WERI-Rb-1 (cell line): ENCODE measurements at regions not wholly inside any gene's neighbourhood (a gene's known extent, or its start where the extent isn't known, plus 50 kb on each side); places are given as distances from the start of the nearest gene placed in this dataset.

Experiments used
- DNase-seq: peaks from one replicate; pipeline ENCODE4 v3.0.0-alpha.2; 2020
- H3K27ac ChIP-seq: fragments of 250-450 bp; sonication (Bioruptor Pico); 2 replicates; pipeline ENCODE4 v1.5.1; 2020; ENCODE audit warnings: mild to moderate bottlenecking, moderate library complexity
- H3K27me3 ChIP-seq: fragments of 250-450 bp; sonication (Bioruptor Pico); 2 replicates; pipeline ENCODE4 v1.5.1; 2021; ENCODE audit warnings: mild to moderate bottlenecking, low read depth, moderate library complexity; ENCODE audit not compliant: insufficient read depth, severe bottlenecking
- H3K36me3 ChIP-seq: fragments of 250-450 bp; sonication (Bioruptor Pico); 2 replicates; pipeline ENCODE4 v1.5.1; 2020; ENCODE audit warnings: mild to moderate bottlenecking, moderate library complexity
- H3K4me3 ChIP-seq: 2 replicates; pipeline ENCODE4 v1.5.1; 2011; ENCODE audit warnings: low read depth, mild to moderate bottlenecking, control low read depth, low read length
- H3K9me3 ChIP-seq: fragments of 250-450 bp; sonication (Bioruptor Pico); 2 replicates; pipeline ENCODE4 v1.5.1; 2021; ENCODE audit warnings: mild to moderate bottlenecking, moderate library complexity; ENCODE audit not compliant: severe bottlenecking
- TF ChIP-seq, protein P1 (sequence below): IDR thresholded peaks from 2 replicates; pipeline ENCODE4 v1.5.1; 2011; ENCODE audit warnings: low read depth, mild to moderate bottlenecking, control low read depth, inconsistent platforms, low read length

DNA sequence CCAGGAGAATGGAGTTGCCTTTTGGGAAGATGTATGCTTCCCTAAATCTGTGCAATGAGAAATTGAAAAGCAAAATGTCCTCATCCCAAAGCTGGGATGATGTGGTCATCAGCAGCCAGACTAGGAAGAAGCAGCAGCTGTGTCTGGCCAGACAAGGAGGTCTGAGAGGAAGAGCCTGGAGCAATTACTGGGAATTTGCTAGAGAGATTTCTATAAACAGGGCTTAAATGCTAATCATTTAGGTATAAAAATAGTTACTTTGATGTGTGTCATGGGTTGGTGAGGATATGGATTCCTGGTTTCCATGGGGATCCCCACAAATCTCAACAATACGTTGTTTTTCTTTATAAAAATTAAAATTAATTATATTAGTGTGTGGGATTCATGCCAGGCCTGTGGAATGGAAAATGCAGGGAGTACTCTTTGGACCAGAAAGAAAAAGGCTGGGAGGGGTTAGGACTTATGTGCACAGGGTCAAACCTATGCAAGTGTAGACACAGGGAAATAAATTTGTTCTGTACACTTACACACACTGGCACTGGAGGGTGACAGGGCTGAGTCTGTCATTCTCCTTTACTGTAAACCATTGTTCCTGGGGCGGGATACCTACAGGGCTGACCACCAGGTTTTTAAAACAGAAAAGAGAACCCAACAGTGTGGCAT is 58.7 kb upstream of the TRPC7 start:
- Histone ChIP-seq H3K36me3 (no peaks in the 10 kb centered on the region), H3K9me3 (no peaks in the 10 kb centered on the region), H3K4me3 (no peak overlapping the region), H3K27me3 (no peaks in the 10 kb centered on the region), H3K27ac (no peak overlapping the region)
- TF ChIP-seq, protein P1, sequence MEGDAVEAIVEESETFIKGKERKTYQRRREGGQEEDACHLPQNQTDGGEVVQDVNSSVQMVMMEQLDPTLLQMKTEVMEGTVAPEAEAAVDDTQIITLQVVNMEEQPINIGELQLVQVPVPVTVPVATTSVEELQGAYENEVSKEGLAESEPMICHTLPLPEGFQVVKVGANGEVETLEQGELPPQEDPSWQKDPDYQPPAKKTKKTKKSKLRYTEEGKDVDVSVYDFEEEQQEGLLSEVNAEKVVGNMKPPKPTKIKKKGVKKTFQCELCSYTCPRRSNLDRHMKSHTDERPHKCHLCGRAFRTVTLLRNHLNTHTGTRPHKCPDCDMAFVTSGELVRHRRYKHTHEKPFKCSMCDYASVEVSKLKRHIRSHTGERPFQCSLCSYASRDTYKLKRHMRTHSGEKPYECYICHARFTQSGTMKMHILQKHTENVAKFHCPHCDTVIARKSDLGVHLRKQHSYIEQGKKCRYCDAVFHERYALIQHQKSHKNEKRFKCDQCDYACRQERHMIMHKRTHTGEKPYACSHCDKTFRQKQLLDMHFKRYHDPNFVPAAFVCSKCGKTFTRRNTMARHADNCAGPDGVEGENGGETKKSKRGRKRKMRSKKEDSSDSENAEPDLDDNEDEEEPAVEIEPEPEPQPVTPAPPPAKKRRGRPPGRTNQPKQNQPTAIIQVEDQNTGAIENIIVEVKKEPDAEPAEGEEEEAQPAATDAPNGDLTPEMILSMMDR = no peak
- DNase-seq = no peak

DNA sequence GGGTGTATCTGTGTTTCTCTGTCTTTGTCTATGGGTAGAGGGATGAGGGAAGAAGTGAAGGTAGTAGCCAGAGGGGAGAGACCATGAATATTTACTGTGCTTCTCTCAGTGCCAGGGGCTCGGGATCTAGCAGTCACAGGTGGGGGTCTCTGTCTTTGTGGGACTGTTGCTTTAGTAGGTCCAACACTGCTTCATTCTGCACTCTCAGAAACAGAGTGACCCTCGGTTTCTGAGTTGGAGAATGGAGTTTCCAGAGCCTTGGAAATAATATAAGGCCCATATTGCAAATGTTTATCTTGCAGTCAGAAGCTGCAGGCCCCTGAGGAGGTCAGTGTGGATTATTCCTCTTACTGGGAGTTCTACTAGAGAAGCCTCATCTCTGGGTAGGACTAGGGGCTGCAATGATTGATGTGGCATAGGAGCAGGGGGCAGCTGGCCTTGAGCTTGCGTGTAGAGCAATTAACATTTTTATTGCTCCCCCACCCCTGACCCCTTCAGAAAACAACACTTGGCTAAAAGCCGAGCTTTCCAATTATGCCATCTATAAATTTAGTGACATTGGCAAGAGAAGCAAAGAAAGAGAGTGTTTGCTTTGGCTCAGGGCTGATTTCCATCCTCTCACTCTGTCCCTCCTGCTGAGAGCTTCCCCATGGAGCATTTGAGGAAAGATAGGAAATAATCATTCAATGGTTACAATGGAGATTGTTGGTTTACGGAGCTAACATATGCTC is 55.0 kb upstream of the TRPC7 start:
- Histone ChIP-seq H3K36me3 (no peaks in the 10 kb centered on the region), H3K27me3 (no peaks in the 10 kb centered on the region), H3K9me3 (no peaks in the 10 kb centered on the region), H3K4me3 (no peak overlapping the region), H3K27ac (no peak overlapping the region)
- TF ChIP-seq, protein P1 = no peak
- no peak for DNase-seq

DNA sequence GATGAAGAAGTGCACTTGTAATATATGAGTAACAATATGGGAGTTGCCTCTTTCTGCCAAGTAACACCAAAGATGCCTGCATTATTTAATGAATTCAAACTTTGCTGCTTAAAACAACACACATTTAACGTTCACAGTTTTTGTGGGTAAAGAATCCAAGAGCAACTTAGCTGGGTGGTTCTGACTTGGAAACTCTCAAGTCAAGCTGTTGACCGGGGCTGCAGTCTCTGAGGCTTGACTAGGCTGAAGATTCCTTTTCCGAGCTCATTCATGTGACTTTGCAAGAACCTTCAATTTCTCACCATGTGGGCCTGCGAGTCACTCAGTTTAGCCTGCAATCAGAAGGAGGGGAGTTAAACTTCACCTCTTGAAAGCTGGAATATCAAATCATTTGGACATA is 53.0 kb upstream of the TRPC7 start:
- Histone ChIP-seq H3K27me3 (no peaks in the 10 kb centered on the region), H3K4me3 (no peak overlapping the region), H3K9me3 (no peaks in the 10 kb centered on the region), H3K36me3 (no peaks in the 10 kb centered on the region), H3K27ac (no peak overlapping the region)
- TF ChIP-seq, protein P1 = no peak
- DNase-seq = no peak
